OCI-LY7 (cell line): ENCODE measurements at regions not wholly inside any gene's neighbourhood (a gene's known extent, or its start where the extent isn't known, plus 50 kb on each side); places are given as distances from the start of the nearest gene placed in this dataset.

Source experiments
- BruUV-seq: library from RNA; stranded (reverse); fragments of 400-500 nt; replicated peaks from 2 replicates; lab custom pipeline; 2021; lab: Mats Ljungman, UMichigan
- CTCF ChIA-PET: fragments of 300-600 bp; sonication (Branson Sonifier 250); formaldehyde crosslinking; loops from one replicate; lab custom pipeline; 2022; ENCODE audit warnings: antibody characterized with exemption; ENCODE audit not compliant: unreplicated experiment; lab: Charles Lee
- POLR2A ChIA-PET: fragments of 300-600 bp; sonication (Branson Sonifier 250); formaldehyde crosslinking; loops from one replicate; lab custom pipeline; 2022; ENCODE audit warnings: antibody characterized with exemption; lab: Charles Lee
- DNase-seq: peaks from one replicate; pipeline ENCODE4 v3.0.0-alpha.2; 2015; ENCODE audit warnings: low spot score
- H2AFZ ChIP-seq: fragments of 200-600 bp; sonication (generic), shearing (Covaris generic); 2 replicates; pipeline ENCODE4 v1.6.1; 2014; ENCODE audit warnings: mild to moderate bottlenecking, antibody characterized with exemption, low read length, moderate library complexity
- H3K27ac ChIP-seq: fragments of 200-600 bp; sonication (generic); 2 replicates; pipeline ENCODE4 v1.5.1; 2014; ENCODE audit warnings: mixed run types, low read depth, mild to moderate bottlenecking, moderate library complexity, low read length, inconsistent platforms; ENCODE audit not compliant: poor library complexity, severe bottlenecking
- H3K36me3 ChIP-seq: fragments of 200-600 bp; sonication (generic); 2 replicates; pipeline ENCODE4 v1.6.1; 2014; ENCODE audit warnings: mild to moderate bottlenecking, antibody characterized with exemption, low read length, moderate library complexity, mixed read lengths; ENCODE audit not compliant: insufficient read depth
- H3K4me1 ChIP-seq: fragments of 200-600 bp; sonication (generic); 2 replicates; pipeline ENCODE4 v1.5.1; 2014; ENCODE audit warnings: mild to moderate bottlenecking, low read length; ENCODE audit not compliant: insufficient read depth, poor library complexity, severe bottlenecking
- H3K4me2 ChIP-seq: fragments of 200-600 bp; sonication (generic); 2 replicates; pipeline ENCODE4 v1.6.1; 2014; ENCODE audit warnings: mild to moderate bottlenecking, low read length
- H3K4me3 ChIP-seq: fragments of 200-600 bp; sonication (generic); 2 replicates; pipeline ENCODE4 v1.5.1; 2014; ENCODE audit warnings: mild to moderate bottlenecking, low read depth, low read length; ENCODE audit not compliant: poor library complexity, severe bottlenecking
- H3K79me2 ChIP-seq: fragments of 200-600 bp; sonication (generic); 2 replicates; pipeline ENCODE4 v1.6.1; 2016; ENCODE audit warnings: low read depth, mild to moderate bottlenecking, low read length, moderate library complexity, mixed read lengths; ENCODE audit not compliant: insufficient read depth
- H3K9me2 ChIP-seq: fragments of 200-600 bp; sonication (generic); 2 replicates; pipeline ENCODE4 v1.6.1; 2016; ENCODE audit warnings: mild to moderate bottlenecking, low read length, mixed read lengths; ENCODE audit not compliant: insufficient read depth
- H3K9me3 ChIP-seq: fragments of 200-600 bp; sonication (generic); 2 replicates; pipeline ENCODE4 v1.6.1; 2014; ENCODE audit warnings: mild to moderate bottlenecking, mixed run types, low read length, mixed read lengths
- H4K20me1 ChIP-seq: fragments of 200-600 bp; sonication (generic); 2 replicates; pipeline ENCODE4 v1.6.1; 2014; ENCODE audit warnings: mild to moderate bottlenecking, antibody characterized with exemption, low read length, moderate library complexity, mixed read lengths; ENCODE audit not compliant: insufficient read depth
- EZH2phosphoT487 ChIP-seq: fragments of 200-600 bp; sonication (generic); IDR thresholded peaks from 2 replicates; pipeline ENCODE4 v1.6.1; 2018; ENCODE audit warnings: low read depth, borderline replicate concordance, mild to moderate bottlenecking, mixed run types, antibody characterized with exemption, low read length, moderate library complexity, mixed read lengths
- intact Hi-C: fragments of 100-400 bp; cut with micrococcal nuclease; formaldehyde crosslinking; loops from one replicate; pipeline ENCODE4 v1.10.0; 2022; ENCODE audit not compliant: unreplicated experiment
- TF ChIP-seq, protein P1 (sequence below): fragments of 200-600 bp; sonication (generic); conservative IDR thresholded peaks from 2 replicates; pipeline ENCODE4 v1.5.1; 2014; ENCODE audit warnings: mild to moderate bottlenecking, antibody characterized with exemption, low read length, moderate library complexity, mixed read lengths

DNA sequence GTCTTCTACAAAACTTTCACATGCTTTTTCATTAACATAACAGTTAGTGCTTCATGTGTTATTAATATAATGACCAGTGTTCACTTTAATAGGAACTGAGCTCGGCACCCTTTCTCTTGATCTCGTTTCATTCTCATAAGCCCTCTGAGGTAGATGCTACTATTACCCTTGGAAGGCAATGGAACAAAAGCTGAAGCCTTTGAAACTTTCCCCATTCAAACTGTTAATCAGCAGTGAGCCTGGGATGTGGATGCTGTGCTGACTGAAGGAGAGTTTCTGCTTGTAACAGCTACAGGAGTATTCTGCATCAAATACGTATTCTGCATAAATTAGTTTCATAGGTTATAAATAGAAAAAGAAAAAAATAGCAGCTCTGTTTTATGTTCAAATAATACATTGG, 904.0 kb upstream of the CDH2 start:
- BruUV-seq = no TSS peak
- intact Hi-C loops = no loop called here
- Histone ChIP-seq H3K9me3 (no peaks in the 10 kb centered on the region), H3K4me1 (no peaks in the 10 kb centered on the region), H3K79me2 (no peaks in the 10 kb centered on the region), H3K4me2 (no peak overlapping the region), H3K4me3 (no peak overlapping the region), H4K20me1 (no peaks in the 10 kb centered on the region), H2AFZ (no peak overlapping the region), H3K36me3 (no peaks in the 10 kb centered on the region), H3K9me2 (no peaks in the 10 kb centered on the region), H3K27ac (no peak overlapping the region)
- ChIA-PET POLR2A (interaction anchor here (0.6 kb wide), 1 partner anchor 93 kb away, joined by 3 read pairs; no protein-coding TSS in a partner anchor), CTCF (no interaction called here)
- TF ChIP-seq, protein P1, sequence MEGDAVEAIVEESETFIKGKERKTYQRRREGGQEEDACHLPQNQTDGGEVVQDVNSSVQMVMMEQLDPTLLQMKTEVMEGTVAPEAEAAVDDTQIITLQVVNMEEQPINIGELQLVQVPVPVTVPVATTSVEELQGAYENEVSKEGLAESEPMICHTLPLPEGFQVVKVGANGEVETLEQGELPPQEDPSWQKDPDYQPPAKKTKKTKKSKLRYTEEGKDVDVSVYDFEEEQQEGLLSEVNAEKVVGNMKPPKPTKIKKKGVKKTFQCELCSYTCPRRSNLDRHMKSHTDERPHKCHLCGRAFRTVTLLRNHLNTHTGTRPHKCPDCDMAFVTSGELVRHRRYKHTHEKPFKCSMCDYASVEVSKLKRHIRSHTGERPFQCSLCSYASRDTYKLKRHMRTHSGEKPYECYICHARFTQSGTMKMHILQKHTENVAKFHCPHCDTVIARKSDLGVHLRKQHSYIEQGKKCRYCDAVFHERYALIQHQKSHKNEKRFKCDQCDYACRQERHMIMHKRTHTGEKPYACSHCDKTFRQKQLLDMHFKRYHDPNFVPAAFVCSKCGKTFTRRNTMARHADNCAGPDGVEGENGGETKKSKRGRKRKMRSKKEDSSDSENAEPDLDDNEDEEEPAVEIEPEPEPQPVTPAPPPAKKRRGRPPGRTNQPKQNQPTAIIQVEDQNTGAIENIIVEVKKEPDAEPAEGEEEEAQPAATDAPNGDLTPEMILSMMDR = no peak
- TF ChIP-seq EZH2phosphoT487 = no peak
- no peak for DNase-seq

DNA sequence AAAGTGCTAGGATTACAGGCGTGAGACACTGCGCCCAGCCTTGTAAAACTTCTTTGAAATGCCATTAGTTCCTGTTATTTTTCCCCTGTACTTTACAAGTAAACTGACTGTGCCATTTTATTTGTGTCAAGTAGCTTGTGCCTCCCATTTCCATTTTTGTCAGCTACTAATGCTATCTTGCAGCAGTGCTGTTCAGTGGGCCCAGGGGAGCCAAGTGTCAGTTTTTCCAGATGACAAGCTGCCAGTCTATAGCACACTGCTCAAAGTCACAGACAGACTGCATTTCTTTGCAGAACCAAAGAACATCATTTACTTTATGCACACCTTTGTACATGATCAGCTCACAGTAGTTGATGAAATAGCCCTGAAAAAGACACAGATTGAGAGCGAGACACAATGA, 901.3 kb upstream of the CDH2 start:
- BruUV-seq = no TSS peak
- Histone ChIP-seq H3K36me3 (no peaks in the 10 kb centered on the region), H3K4me2 (no peak overlapping the region), H3K4me1 (no peaks in the 10 kb centered on the region), H2AFZ (no peak overlapping the region), H3K27ac (no peak overlapping the region), H3K4me3 (no peak overlapping the region), H3K9me2 (no peaks in the 10 kb centered on the region), H4K20me1 (no peaks in the 10 kb centered on the region), H3K79me2 (no peaks in the 10 kb centered on the region), H3K9me3 (no peaks in the 10 kb centered on the region)
- DNase-seq = no peak
- POLR2A ChIA-PET = interaction anchor here (0.6 kb wide), 1 partner anchor 242 kb away, joined by 3 read pairs; no protein-coding TSS in a partner anchor
- intact Hi-C loops = no loop called here
- CTCF ChIA-PET = no interaction called here
- TF ChIP-seq, protein P1 = no peak
- TF ChIP-seq EZH2phosphoT487 = no peak

DNA sequence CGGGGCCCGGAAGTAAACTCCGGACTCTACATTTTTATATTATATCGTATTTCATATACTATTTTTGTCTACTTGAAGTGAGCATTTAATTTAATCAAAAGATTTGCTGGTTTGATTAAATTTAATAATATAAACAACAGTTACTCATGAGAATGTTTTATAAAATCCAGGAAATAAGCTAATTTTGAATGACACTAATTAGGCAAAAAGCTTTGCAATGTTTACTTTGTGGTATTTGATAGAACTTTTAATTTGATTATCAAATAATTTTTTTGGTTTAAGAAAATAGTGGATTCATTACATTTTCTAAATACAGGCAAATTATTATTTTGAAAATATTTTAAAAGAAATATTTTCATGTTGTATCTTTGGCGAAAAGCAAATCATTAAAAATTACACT, 900.4 kb upstream of the CDH2 start:
- CTCF ChIA-PET = no interaction called here
- POLR2A ChIA-PET = interaction anchor here (1.4 kb wide), 1 partner anchor 19 kb away, joined by 4 read pairs; no protein-coding TSS in a partner anchor
- intact Hi-C loops = no loop called here
- Histone ChIP-seq H3K9me3 (no peaks in the 10 kb centered on the region), H3K9me2 (no peaks in the 10 kb centered on the region), H3K27ac (no peak overlapping the region), H3K36me3 (no peaks in the 10 kb centered on the region), H4K20me1 (no peaks in the 10 kb centered on the region), H3K4me2 (no peak overlapping the region), H2AFZ (no peak overlapping the region), H3K4me3 (no peak overlapping the region), H3K79me2 (no peaks in the 10 kb centered on the region), H3K4me1 (no peaks in the 10 kb centered on the region)
- no peak for DNase-seq
- TF ChIP-seq, protein P1 = no peak
- no peak for TF ChIP-seq EZH2phosphoT487
- BruUV-seq = no TSS peak
